Kidney (tissue), 13 donors: ENCODE measurements at regions not wholly inside any gene's neighbourhood (a gene's known extent, or its start where the extent isn't known, plus 50 kb on each side); places are given as distances from the start of the nearest gene placed in this dataset.

ENCODE experiments used
- DNase-seq, 5 donors: peaks; one replicate each; pipeline ENCODE4 v3.0.0-alpha.2; 2013 to 2020
- FAIRE-seq: peaks from 2 replicates; lab custom pipeline; 2012; peaks lifted over from hg19 to GRCh38; lab: Jason Lieb, UNC
- H3K27ac ChIP-seq, 2 donors: one replicate each; pipeline ENCODE4 v1.7.0; 2013; ENCODE audit warnings: low read depth in 2 of 2, low read length in 2 of 2, inconsistent platforms in 1 of 2
- H3K27me3 ChIP-seq: one replicate; pipeline ENCODE4 v1.7.1; 2013; ENCODE audit warnings: low read length, inconsistent platforms; ENCODE audit not compliant: control insufficient read depth, insufficient read depth
- H3K36me3 ChIP-seq, 3 donors: one replicate each; pipeline versions ENCODE4 v1.7.0 to v1.7.1; 2013; ENCODE audit warnings: low read length in 3 of 3, control low read depth in 1 of 3, inconsistent platforms in 1 of 3; ENCODE audit not compliant: insufficient read depth in 3 of 3, control insufficient read depth in 2 of 3
- H3K4me1 ChIP-seq, 3 donors: one replicate each; pipeline versions ENCODE4 v1.7.0 to v1.7.1; 2013; ENCODE audit warnings: low read length in 3 of 3, inconsistent platforms in 1 of 3, low read depth in 1 of 3; ENCODE audit not compliant: control insufficient read depth in 2 of 3, insufficient read depth in 2 of 3
- H3K4me3 ChIP-seq, 3 donors: one replicate each; pipeline versions ENCODE4 v1.7.0 to v1.8.1; 2013; ENCODE audit warnings: low read length in 3 of 3, control low read depth in 1 of 3, inconsistent platforms in 1 of 3
- H3K9ac ChIP-seq, 3 donors: one replicate each; pipeline versions ENCODE4 v1.7.0 to v1.7.1; 2013; ENCODE audit warnings: low read length in 3 of 3, control low read depth in 1 of 3, inconsistent platforms in 1 of 3
- H3K9me3 ChIP-seq, 3 donors: one replicate each; pipeline versions ENCODE4 v1.7.0 to v1.7.1; 2013; ENCODE audit warnings: low read length in 3 of 3, control low read depth in 1 of 3, inconsistent platforms in 1 of 3; ENCODE audit not compliant: control insufficient read depth in 2 of 3, insufficient read depth in 1 of 3
- CTCF ChIP-seq: IDR thresholded peaks from 3 replicates; pipeline ENCODE4 v1.5.1; 2012; ENCODE audit warnings: mild to moderate bottlenecking, moderate library complexity, borderline replicate concordance; ENCODE audit not compliant: insufficient read depth; ENCODE audit errors: extremely low read depth
- intact Hi-C: fragments of 100-400 bp; cut with DNase I; formaldehyde crosslinking; loops from one replicate; pipeline ENCODE4 v1.11.1; 2022
- donor health status: control.
- donor health status: control.
- donor health status: control.
- donor health status: control.
- donor health status: control.
- donor health status: DM: yes; HTN: yes; CAD: no.
- donor health status: Normal renal cell carcinoma (clear cell type).

GRCh38 chr2:2564300-2565078 is 233.4 kb upstream of the MYT1L start:
- intact Hi-C loops: no loop called here
- no peak for TF ChIP-seq CTCF
- FAIRE-seq (no peak), DNase-seq (peak in 1 of 5 donors; percentile 26)
- Histone ChIP-seq H3K27me3 (no peaks in the 10 kb centered on the region), H3K36me3 (no peaks in the 10 kb centered on the region), H3K4me1 (no peaks in the 10 kb centered on the region), H3K4me3 (no peak overlapping the region), H3K9ac (no peak overlapping the region), H3K9me3 (no peaks in the 10 kb centered on the region), H3K27ac (no peak overlapping the region)

GRCh38 chr2:2563309-2563860 is 232.3 kb upstream of the MYT1L start:
- no peak overlapping the region for H3K27ac ChIP-seq
- H3K4me1 ChIP-seq: no peaks in the 10 kb centered on the region
- no peak for TF ChIP-seq CTCF
- no peak overlapping the region for H3K9ac ChIP-seq
- intact Hi-C loops: no loop called here
- no peaks in the 10 kb centered on the region for H3K36me3 ChIP-seq
- H3K9me3 ChIP-seq: no peaks in the 10 kb centered on the region
- no peak for FAIRE-seq
- no peaks in the 10 kb centered on the region for H3K27me3 ChIP-seq
- no peak for DNase-seq
- H3K4me3 ChIP-seq: no peak overlapping the region

- Histone ChIP-seq H3K9me3 (no peaks in the 10 kb centered on the region), H3K9ac (no peak overlapping the region), H3K4me3 (no peak overlapping the region), H3K27me3 (no peaks in the 10 kb centered on the region), H3K4me1 (no peaks in the 10 kb centered on the region), H3K36me3 (no peaks in the 10 kb centered on the region), H3K27ac (no peak overlapping the region)
- intact Hi-C loops: no loop called here
- no peak for DNase-seq
- TF ChIP-seq CTCF: no peak
- FAIRE-seq: no peak
Observed at GRCh38 chr2:2562867-2563266, 231.8 kb upstream of the MYT1L start.
